Mammary epithelial cell (primary cell): ENCODE measurements at regions not wholly inside any gene's neighbourhood (a gene's known extent, or its start where the extent isn't known, plus 50 kb on each side); places are given as distances from the start of the nearest gene placed in this dataset.

Experiments used
- EZH2 ChIP-seq: IDR thresholded peaks from 2 replicates; pipeline ENCODE4 v1.6.1; 2012; ENCODE audit warnings: low read length, inconsistent platforms, borderline replicate concordance
- TF ChIP-seq, protein P1 (sequence below), 2 donors: IDR thresholded peaks in 1 of 2; conservative IDR thresholded peaks in 1 of 2; 2 replicates each; pipeline ENCODE4 v1.5.1; 2011 to 2012; ENCODE audit warnings: inconsistent platforms in 2 of 2, low read length in 2 of 2, mild to moderate bottlenecking in 2 of 2, control low read depth in 1 of 2, low read depth in 1 of 2; ENCODE audit not compliant: insufficient read depth in 1 of 2; ENCODE audit errors: extremely low read depth in 1 of 2

DNA sequence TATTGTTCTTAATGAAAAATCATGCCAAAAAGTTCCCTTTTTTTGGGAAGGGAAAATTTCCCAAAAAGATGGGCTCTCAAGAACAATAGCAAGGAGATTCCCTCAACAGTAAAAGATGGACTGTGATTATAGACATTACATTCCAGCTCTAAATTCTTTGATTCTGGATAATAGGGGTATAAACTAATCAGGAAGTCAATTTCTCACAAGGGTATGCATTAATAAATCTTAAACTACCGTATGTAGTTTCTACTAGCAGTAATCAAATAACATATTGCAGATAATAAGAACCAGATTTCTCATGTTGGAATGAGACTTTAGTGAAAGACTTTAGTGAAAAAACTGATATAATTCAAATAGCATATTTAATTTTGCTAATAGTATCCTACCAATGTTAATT is 144.8 kb upstream of the PTPRG start:
- TF ChIP-seq EZH2, result no peak
- TF ChIP-seq, protein P1, sequence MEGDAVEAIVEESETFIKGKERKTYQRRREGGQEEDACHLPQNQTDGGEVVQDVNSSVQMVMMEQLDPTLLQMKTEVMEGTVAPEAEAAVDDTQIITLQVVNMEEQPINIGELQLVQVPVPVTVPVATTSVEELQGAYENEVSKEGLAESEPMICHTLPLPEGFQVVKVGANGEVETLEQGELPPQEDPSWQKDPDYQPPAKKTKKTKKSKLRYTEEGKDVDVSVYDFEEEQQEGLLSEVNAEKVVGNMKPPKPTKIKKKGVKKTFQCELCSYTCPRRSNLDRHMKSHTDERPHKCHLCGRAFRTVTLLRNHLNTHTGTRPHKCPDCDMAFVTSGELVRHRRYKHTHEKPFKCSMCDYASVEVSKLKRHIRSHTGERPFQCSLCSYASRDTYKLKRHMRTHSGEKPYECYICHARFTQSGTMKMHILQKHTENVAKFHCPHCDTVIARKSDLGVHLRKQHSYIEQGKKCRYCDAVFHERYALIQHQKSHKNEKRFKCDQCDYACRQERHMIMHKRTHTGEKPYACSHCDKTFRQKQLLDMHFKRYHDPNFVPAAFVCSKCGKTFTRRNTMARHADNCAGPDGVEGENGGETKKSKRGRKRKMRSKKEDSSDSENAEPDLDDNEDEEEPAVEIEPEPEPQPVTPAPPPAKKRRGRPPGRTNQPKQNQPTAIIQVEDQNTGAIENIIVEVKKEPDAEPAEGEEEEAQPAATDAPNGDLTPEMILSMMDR (conservative IDR thresholded peaks at IDR 0.05 in 1 of 2, IDR thresholded peaks at IDR 0.05 in 1 of 2; ENCODE audit: extremely low read depth in 1 of 2, insufficient read depth in 1 of 2, low read depth in 1 of 2, low read length in 2 of 2), result no peak
